Panc1 (cell line): ENCODE measurements at regions not wholly inside any gene's neighbourhood (a gene's known extent, or its start where the extent isn't known, plus 50 kb on each side); places are given as distances from the start of the nearest gene placed in this dataset.

Source experiments
- ATAC-seq: fragments of 200-7000 bp; cut with Tn5 transposase; 2 replicates; pipeline ENCODE4 v1.9.1; 2020; ENCODE audit warnings: mild to moderate bottlenecking, moderate library complexity
- BruUV-seq: library from RNA; stranded (reverse); fragments of 400-500 nt; replicated peaks from 2 replicates; lab custom pipeline; 2021; lab: Mats Ljungman, UMichigan
- CTCF ChIA-PET: fragments of 300-600 bp; sonication (Branson Sonifier 250); formaldehyde crosslinking; loops from one replicate; lab custom pipeline; 2022; ENCODE audit warnings: antibody characterized with exemption; lab: Charles Lee
- POLR2A ChIA-PET: fragments of 300-600 bp; sonication (Branson Sonifier 250); formaldehyde crosslinking; loops from one replicate; lab custom pipeline; 2022; ENCODE audit warnings: antibody characterized with exemption; lab: Charles Lee
- DNase-seq: peaks from one replicate; pipeline ENCODE4 v3.0.0-alpha.2; 2010; ENCODE audit warnings: low read depth, low spot score
- H3K27ac ChIP-seq: 2 replicates; pipeline ENCODE4 v1.5.1; 2011; ENCODE audit warnings: mild to moderate bottlenecking, low read length, inconsistent platforms
- H3K27me3 ChIP-seq: fragments of 200-500 bp; sonication (Bioruptor generic); 2 replicates; pipeline ENCODE4 v1.6.0; 2014; ENCODE audit warnings: low read length, inconsistent platforms; ENCODE audit not compliant: control insufficient read depth, insufficient read depth
- H3K36me3 ChIP-seq: fragments of 200-500 bp; sonication (Bioruptor generic); 2 replicates; pipeline ENCODE4 v1.5.1; 2014; ENCODE audit warnings: inconsistent platforms, mild to moderate bottlenecking, low read length, moderate library complexity; ENCODE audit not compliant: control insufficient read depth, insufficient read depth
- H3K4me1 ChIP-seq: 2 replicates; pipeline ENCODE4 v1.5.1; 2011; ENCODE audit warnings: inconsistent platforms, mild to moderate bottlenecking, low read length, moderate library complexity; ENCODE audit not compliant: control insufficient read depth, insufficient read depth
- H3K4me3 ChIP-seq, 2 experiments: 2 replicates each; pipeline ENCODE4 v1.5.1; 2011 to 2012; ENCODE audit warnings: low read depth in 2 of 2, low read length in 2 of 2, mild to moderate bottlenecking in 2 of 2, inconsistent platforms in 1 of 2, moderate library complexity in 1 of 2
- H3K9me3 ChIP-seq: fragments of 200-500 bp; sonication (Bioruptor generic); 2 replicates; pipeline ENCODE4 v1.5.1; 2014; ENCODE audit warnings: low read depth, mild to moderate bottlenecking, inconsistent platforms, low read length, moderate library complexity; ENCODE audit not compliant: control insufficient read depth, insufficient read depth
- POLR2AphosphoS5 ChIP-seq: IDR thresholded peaks from 2 replicates; pipeline ENCODE4 v1.6.1; 2012; ENCODE audit warnings: mild to moderate bottlenecking, low read depth, low read length, moderate library complexity
- REST ChIP-seq, 2 experiments: IDR thresholded peaks; 2 replicates each; pipeline ENCODE4 v1.6.1; 2011 to 2012; ENCODE audit warnings: low read depth in 2 of 2, control low read depth in 1 of 2, low read length in 1 of 2, mild to moderate bottlenecking in 1 of 2, moderate library complexity in 1 of 2; ENCODE audit not compliant: insufficient read depth in 1 of 2
- SIN3A ChIP-seq: IDR thresholded peaks from 2 replicates; pipeline ENCODE4 v1.6.1; 2012; ENCODE audit warnings: low read depth, mild to moderate bottlenecking, low read length, moderate library complexity, borderline replicate concordance; ENCODE audit not compliant: insufficient read depth
- TCF7L2 ChIP-seq: IDR thresholded peaks from 2 replicates; pipeline ENCODE4 v1.6.1; 2011; ENCODE audit warnings: mild to moderate bottlenecking, low read depth, low read length, inconsistent platforms
- in situ Hi-C: cut with HindIII; loops from 2 replicates; pipeline ENCODE4 v1.10.0; 2016; ENCODE audit warnings: low sequenced_read_pairs, low pct_unique_long_range_greater_than_20kb
- intact Hi-C: fragments of 100-400 bp; cut with micrococcal nuclease; formaldehyde crosslinking; loops from one replicate; pipeline ENCODE4 v1.10.0; 2022; ENCODE audit not compliant: unreplicated experiment
- TF ChIP-seq, protein P1 (sequence below): fragments of 450-650 bp; IDR thresholded peaks from 2 replicates; pipeline ENCODE4 v1.5.1; 2017; ENCODE audit warnings: mild to moderate bottlenecking

DNA sequence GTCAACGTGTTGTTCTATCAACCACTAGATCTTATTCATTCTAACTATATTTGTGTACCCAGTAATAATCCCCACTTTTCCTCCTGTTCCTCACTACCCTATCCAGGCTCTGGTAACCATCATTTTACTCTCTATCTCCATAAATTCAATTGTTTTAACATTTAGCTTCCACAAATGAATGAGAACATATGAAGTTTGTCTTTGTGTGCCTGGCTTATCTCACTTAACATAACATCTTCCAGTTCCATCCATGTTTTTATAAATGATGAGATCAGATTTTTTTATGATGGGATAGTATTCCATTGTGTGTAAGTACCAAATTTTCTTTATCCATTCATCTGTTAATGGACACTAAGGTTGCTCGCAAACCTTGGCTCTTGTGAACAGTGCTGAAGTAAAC lies 59.9 kb upstream of the IBSP start:
- no peaks in the 10 kb centered on the region for H3K4me1 ChIP-seq
- H3K36me3 ChIP-seq: no peaks in the 10 kb centered on the region
- no peaks in the 10 kb centered on the region for H3K9me3 ChIP-seq
- BruUV-seq: no TSS peak
- no peaks in the 10 kb centered on the region for H3K27me3 ChIP-seq
- ATAC-seq (no peak), DNase-seq (no peak)
- H3K27ac ChIP-seq: no peak overlapping the region
- TF ChIP-seq SIN3A: no peak
- no peak for TF ChIP-seq REST (IDR thresholded peaks at IDR 0.05; ENCODE audit: insufficient read depth in 1 of 2, low read depth in 2 of 2, low read length in 1 of 2)
- TF ChIP-seq TCF7L2: no peak
- TF ChIP-seq POLR2AphosphoS5: no peak
- TF ChIP-seq, protein P1, sequence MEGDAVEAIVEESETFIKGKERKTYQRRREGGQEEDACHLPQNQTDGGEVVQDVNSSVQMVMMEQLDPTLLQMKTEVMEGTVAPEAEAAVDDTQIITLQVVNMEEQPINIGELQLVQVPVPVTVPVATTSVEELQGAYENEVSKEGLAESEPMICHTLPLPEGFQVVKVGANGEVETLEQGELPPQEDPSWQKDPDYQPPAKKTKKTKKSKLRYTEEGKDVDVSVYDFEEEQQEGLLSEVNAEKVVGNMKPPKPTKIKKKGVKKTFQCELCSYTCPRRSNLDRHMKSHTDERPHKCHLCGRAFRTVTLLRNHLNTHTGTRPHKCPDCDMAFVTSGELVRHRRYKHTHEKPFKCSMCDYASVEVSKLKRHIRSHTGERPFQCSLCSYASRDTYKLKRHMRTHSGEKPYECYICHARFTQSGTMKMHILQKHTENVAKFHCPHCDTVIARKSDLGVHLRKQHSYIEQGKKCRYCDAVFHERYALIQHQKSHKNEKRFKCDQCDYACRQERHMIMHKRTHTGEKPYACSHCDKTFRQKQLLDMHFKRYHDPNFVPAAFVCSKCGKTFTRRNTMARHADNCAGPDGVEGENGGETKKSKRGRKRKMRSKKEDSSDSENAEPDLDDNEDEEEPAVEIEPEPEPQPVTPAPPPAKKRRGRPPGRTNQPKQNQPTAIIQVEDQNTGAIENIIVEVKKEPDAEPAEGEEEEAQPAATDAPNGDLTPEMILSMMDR: no peak
- POLR2A ChIA-PET: no interaction called here
- CTCF ChIA-PET: interaction anchor here (0.6 kb wide), 1 partner anchor 778 kb away, joined by 5 read pairs; no protein-coding TSS in a partner anchor
- in situ Hi-C loops (no loop called here), intact Hi-C loops (no loop called here)
- H3K4me3 ChIP-seq: no peak overlapping the region

DNA sequence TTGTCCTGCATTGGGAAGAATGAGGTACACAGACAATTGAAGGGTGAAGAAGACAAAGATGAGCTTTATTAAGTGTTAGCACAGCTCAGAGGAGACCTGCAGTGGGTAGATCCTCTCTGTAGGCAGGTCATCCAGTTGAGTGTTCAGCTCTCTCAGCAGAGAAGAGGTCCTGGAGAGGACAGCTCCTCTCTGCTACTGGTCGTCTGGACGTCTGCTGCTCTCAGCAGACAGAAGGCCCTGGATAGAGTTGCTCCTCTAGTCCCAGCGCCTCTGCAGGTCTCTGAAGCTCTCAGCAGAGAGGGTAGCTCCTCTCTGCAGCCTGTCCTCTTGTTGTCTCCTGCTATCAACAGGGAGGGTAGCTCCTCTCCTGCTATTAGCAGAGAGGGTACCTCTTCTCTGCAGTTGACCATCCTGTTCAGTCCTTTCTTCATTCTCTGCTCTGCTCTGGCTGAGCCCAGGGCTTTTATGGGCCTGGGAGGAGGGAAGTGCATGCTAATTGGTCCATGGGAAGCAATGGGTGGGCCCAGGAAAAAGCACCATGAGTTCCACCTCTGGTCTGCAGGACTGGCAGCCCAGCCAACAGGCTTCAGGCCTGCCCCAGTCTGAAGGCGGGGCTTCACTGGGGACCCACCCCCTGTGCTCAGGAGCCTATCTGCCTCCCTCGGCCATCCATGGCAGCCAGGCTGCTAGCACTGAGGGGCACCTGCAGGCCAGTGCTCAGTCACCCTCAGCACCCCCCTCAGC lies 54.1 kb upstream of the IBSP start:
- CTCF ChIA-PET: no interaction called here
- Histone ChIP-seq H3K4me1 (no peaks in the 10 kb centered on the region), H3K36me3 (no peaks in the 10 kb centered on the region), H3K4me3 (no peak overlapping the region), H3K27me3 (no peaks in the 10 kb centered on the region), H3K9me3 (no peaks in the 10 kb centered on the region), H3K27ac (no peak overlapping the region)
- TF ChIP-seq REST (IDR thresholded peaks at IDR 0.05; ENCODE audit: insufficient read depth in 1 of 2, low read depth in 2 of 2, low read length in 1 of 2) (no peak), TCF7L2 (no peak), SIN3A (no peak), POLR2AphosphoS5 (no peak)
- TF ChIP-seq, protein P1: no peak
- ATAC-seq (no peak), DNase-seq (no peak)
- intact Hi-C loops (no loop called here), in situ Hi-C loops (no loop called here)
- POLR2A ChIA-PET: no interaction called here
- BruUV-seq: no TSS peak
